GM23248 (cell line): ENCODE measurements at regions not wholly inside any gene's neighbourhood (a gene's known extent, or its start where the extent isn't known, plus 50 kb on each side); places are given as distances from the start of the nearest gene placed in this dataset. TPM values are rescaled to one million over a fixed set of nuclear protein-coding genes. Genes with fewer than 3 reads are reported as not detected.

Experiments
- DNase-seq: peaks from one replicate; pipeline ENCODE4 v3.0.0-alpha.2; 2015
- H2AFZ ChIP-seq: fragments of 200-600 bp; sonication (generic); 2 replicates; pipeline ENCODE4 v1.6.1; 2016; ENCODE audit warnings: antibody characterized with exemption
- H3F3A ChIP-seq: fragments of 200-600 bp; sonication (generic); 2 replicates; pipeline ENCODE4 v1.6.1; 2016; ENCODE audit warnings: mild to moderate bottlenecking, antibody characterized with exemption, mixed run types; ENCODE audit not compliant: insufficient read depth
- H3K27ac ChIP-seq: fragments of 200-600 bp; sonication (generic); 2 replicates; pipeline ENCODE4 v1.5.1; 2016; ENCODE audit warnings: mild to moderate bottlenecking
- H3K27me3 ChIP-seq: fragments of 200-600 bp; sonication (generic); replicated peaks from 2 replicates; pipeline ENCODE4 v1.6.1; 2016; ENCODE audit warnings: mild to moderate bottlenecking; ENCODE audit not compliant: insufficient read depth
- H3K36me3 ChIP-seq: fragments of 200-600 bp; sonication (generic); 2 replicates; pipeline ENCODE4 v1.6.1; 2016; ENCODE audit warnings: low read depth, mild to moderate bottlenecking
- H3K4me1 ChIP-seq: fragments of 200-600 bp; sonication (generic); 2 replicates; pipeline ENCODE4 v1.6.1; 2016; ENCODE audit warnings: mild to moderate bottlenecking; ENCODE audit not compliant: insufficient read depth
- H3K4me2 ChIP-seq: fragments of 200-600 bp; sonication (generic); one replicate; pipeline ENCODE4 v1.6.1; 2016; ENCODE audit warnings: mild to moderate bottlenecking; ENCODE audit not compliant: unreplicated experiment
- H3K4me3 ChIP-seq: fragments of 200-600 bp; sonication (generic); 2 replicates; pipeline ENCODE4 v1.5.1; 2016; ENCODE audit warnings: mild to moderate bottlenecking
- H3K79me2 ChIP-seq: fragments of 200-600 bp; sonication (generic); 2 replicates; pipeline ENCODE4 v1.6.1; 2016; ENCODE audit warnings: mild to moderate bottlenecking; ENCODE audit not compliant: insufficient read depth
- H3K9ac ChIP-seq: fragments of 200-600 bp; sonication (generic); 2 replicates; pipeline ENCODE4 v1.6.1; 2016; ENCODE audit warnings: mild to moderate bottlenecking
- H3K9me2 ChIP-seq: fragments of 200-600 bp; sonication (generic); 2 replicates; pipeline ENCODE4 v1.6.1; 2016; ENCODE audit warnings: mixed run types, mild to moderate bottlenecking, moderate library complexity; ENCODE audit not compliant: insufficient read depth
- H3K9me3 ChIP-seq: fragments of 200-600 bp; sonication (generic); one replicate; pipeline ENCODE4 v1.6.1; 2017; ENCODE audit warnings: low read depth
- H4K20me1 ChIP-seq: fragments of 200-600 bp; sonication (generic); 2 replicates; pipeline ENCODE4 v1.6.0; 2016; ENCODE audit not compliant: insufficient read depth
- EZH2 ChIP-seq: fragments of 200-600 bp; sonication (generic); IDR thresholded peaks from 2 replicates; pipeline ENCODE4 v1.6.1; 2018; ENCODE audit warnings: antibody characterized with exemption, mild to moderate bottlenecking; ENCODE audit not compliant: insufficient read depth, poor library complexity, severe bottlenecking
- EZH2phosphoT487 ChIP-seq: fragments of 200-600 bp; sonication (generic); IDR thresholded peaks from 2 replicates; pipeline ENCODE4 v1.6.1; 2018; ENCODE audit warnings: antibody characterized with exemption, moderate library complexity, mild to moderate bottlenecking, low read depth; ENCODE audit not compliant: insufficient read depth
- WGBS, 2 experiments: methylation state at CpG; one replicate each; pipeline ENCODE4 v1.1.6; 2015 to 2017; ENCODE audit warnings: low lambda C conversion rate in 2 of 2, low coverage in 1 of 2; ENCODE audit errors: missing lambda C conversion rate in 2 of 2; 5-methylcytosine and 5-hydroxymethylcytosine counted together
- in situ Hi-C: fragments of 300-500 bp; cut with MboI; formaldehyde crosslinking; loops from 2 replicates; pipeline ENCODE4 v1.15.0; 2020
- small RNA-seq: library from RNA; depleted of rRNA; stranded (forward); fragments of <200 nt; gene quantifications from one replicate; pipeline ENCODE3, GENCODE V24; 2014; ENCODE audit warnings: low read depth, low replicate concordance

GRCh38 chr4:117983541-117984365, 50.5 kb upstream of the NDST3 start:
- no peak for DNase-seq
- Histone ChIP-seq H2AFZ (no peak overlapping the region), H3K36me3 (no peaks in the 10 kb centered on the region), H3K27me3 (no peaks in the 10 kb centered on the region), H3K4me1 (no peaks in the 10 kb centered on the region), H3K9me2 (no peaks in the 10 kb centered on the region), H3K27ac (no peak overlapping the region), H3K9me3 (no peaks in the 10 kb centered on the region), H4K20me1 (no peaks in the 10 kb centered on the region), H3K4me2 (no peak overlapping the region), H3K4me3 (no peak overlapping the region), H3F3A (no peaks in the 10 kb centered on the region), H3K9ac (no peak overlapping the region), H3K79me2 (no peaks in the 10 kb centered on the region)
- in situ Hi-C loops, result no loop called here
- no peak for TF ChIP-seq EZH2
- TF ChIP-seq EZH2phosphoT487, result no peak
- WGBS, 2 experiments, result 9 to 11% methylated on average over 5 of the region's 5 CpGs

- no peak for DNase-seq
- Histone ChIP-seq H3K4me1 (no peaks in the 10 kb centered on the region), H3K36me3 (no peaks in the 10 kb centered on the region), H3K79me2 (no peaks in the 10 kb centered on the region), H3K9ac (no peak overlapping the region), H4K20me1 (no peaks in the 10 kb centered on the region), H3K4me2 (no peak overlapping the region), H3F3A (no peaks in the 10 kb centered on the region), H3K27me3 (no peaks in the 10 kb centered on the region), H3K9me3 (no peaks in the 10 kb centered on the region), H3K27ac (no peak overlapping the region), H3K4me3 (no peak overlapping the region), H2AFZ (no peak overlapping the region), H3K9me2 (no peaks in the 10 kb centered on the region)
- TF ChIP-seq EZH2phosphoT487 (no peak), EZH2 (no peak)
- in situ Hi-C loops, result no loop called here
- whole genome bisulfite sequencing, 2 experiments, result 6 to 15% methylated on average over 2 of the region's 2 CpGs
Observed at GRCh38 chr4:117984366-117984680, 50.0 kb upstream of the NDST3 start.

Small RNAs in the stretch of these regions (small RNA-seq; reads per million reads assigned to genes)
- not detected for gene AC107399.1
